Mesenchymal stem cell (in vitro differentiated cells and primary cell): ENCODE measurements at regions not wholly inside any gene's neighbourhood (a gene's known extent, or its start where the extent isn't known, plus 50 kb on each side); places are given as distances from the start of the nearest gene placed in this dataset.

Experiments
- DNase-seq: peaks from one replicate; pipeline ENCODE4 v3.0.0-alpha.2; 2013
- H2AFZ ChIP-seq: one replicate; pipeline ENCODE4 v1.6.1; 2013; ENCODE audit warnings: low read depth, mild to moderate bottlenecking, control low read depth, inconsistent platforms, low read length, moderate library complexity
- H2AK5ac ChIP-seq: 2 replicates; pipeline ENCODE4 v1.6.1; 2013; ENCODE audit warnings: low read length, moderate library complexity, mild to moderate bottlenecking, inconsistent platforms; ENCODE audit not compliant: severe bottlenecking
- H2BK120ac ChIP-seq: one replicate; pipeline ENCODE4 v1.6.1; 2013; ENCODE audit warnings: low read depth, mild to moderate bottlenecking, inconsistent platforms, low read length, moderate library complexity
- H2BK12ac ChIP-seq, 2 experiments: one replicate each; pipeline ENCODE4 v1.6.1; 2013; ENCODE audit warnings: inconsistent platforms in 2 of 2, low read length in 2 of 2, mild to moderate bottlenecking in 2 of 2, moderate library complexity in 2 of 2, control low read depth in 1 of 2
- H2BK15ac ChIP-seq: one replicate; pipeline ENCODE4 v1.6.1; 2013; ENCODE audit warnings: mild to moderate bottlenecking, low read depth, inconsistent platforms; ENCODE audit not compliant: poor library complexity, severe bottlenecking
- H2BK5ac ChIP-seq: 2 replicates; pipeline ENCODE4 v1.6.1; 2013; ENCODE audit warnings: low read depth, mild to moderate bottlenecking, low read length, control low read depth, inconsistent platforms; ENCODE audit not compliant: poor library complexity, severe bottlenecking
- H3K14ac ChIP-seq, 2 experiments: one replicate each; pipeline ENCODE4 v1.6.1; 2013; ENCODE audit warnings: inconsistent platforms in 2 of 2, low read length in 2 of 2, control low read depth in 1 of 2, mild to moderate bottlenecking in 1 of 2, moderate library complexity in 1 of 2
- H3K18ac ChIP-seq, 2 experiments: one replicate each; pipeline ENCODE4 v1.6.1; 2013; ENCODE audit warnings: inconsistent platforms in 2 of 2, low read length in 2 of 2, control low read depth in 1 of 2, low read depth in 1 of 2, mild to moderate bottlenecking in 1 of 2
- H3K23ac ChIP-seq, 2 experiments: one replicate each; pipeline ENCODE4 v1.6.1; 2013; ENCODE audit warnings: inconsistent platforms in 2 of 2, low read length in 2 of 2, mild to moderate bottlenecking in 2 of 2, moderate library complexity in 2 of 2, control low read depth in 1 of 2
- H3K27ac ChIP-seq: 2 replicates; pipeline ENCODE4 v1.5.1; 2013; ENCODE audit warnings: mild to moderate bottlenecking, moderate library complexity, low read length, control low read depth, inconsistent platforms; ENCODE audit not compliant: poor library complexity, severe bottlenecking
- H3K27me3 ChIP-seq, 2 experiments: 2 replicates each; pipeline versions ENCODE4 v1.6.1 to v1.7.0; 2013; ENCODE audit warnings: low read length in 2 of 2, mild to moderate bottlenecking in 2 of 2, moderate library complexity in 2 of 2, control low read depth in 1 of 2, inconsistent platforms in 1 of 2; ENCODE audit not compliant: control insufficient read depth in 1 of 2, insufficient read depth in 1 of 2
- H3K36me3 ChIP-seq, 2 experiments: 2 replicates each; pipeline versions ENCODE4 v1.6.1 to v1.7.0; 2013; ENCODE audit warnings: low read length in 2 of 2, control low read depth in 1 of 2, inconsistent platforms in 1 of 2, low read depth in 1 of 2, mild to moderate bottlenecking in 1 of 2; ENCODE audit not compliant: insufficient read depth in 2 of 2, control insufficient read depth in 1 of 2
- H3K4ac ChIP-seq, 2 experiments: one replicate each; pipeline ENCODE4 v1.6.1; 2013; ENCODE audit warnings: inconsistent platforms in 2 of 2, low read length in 2 of 2, mild to moderate bottlenecking in 2 of 2, moderate library complexity in 2 of 2, control low read depth in 1 of 2, low read depth in 1 of 2
- H3K4me1 ChIP-seq: 2 replicates; pipeline ENCODE4 v1.6.1; 2013; ENCODE audit warnings: low read depth, low read length, control low read depth; ENCODE audit not compliant: control insufficient read depth, insufficient read depth
- H3K4me2 ChIP-seq: 2 replicates; pipeline ENCODE4 v1.6.1; 2013; ENCODE audit warnings: low read length, mild to moderate bottlenecking, inconsistent platforms; ENCODE audit not compliant: poor library complexity, severe bottlenecking
- H3K4me3 ChIP-seq, 2 experiments: 2 replicates each; pipeline versions ENCODE4 v1.5.1 to v1.7.0; 2013; ENCODE audit warnings: low read length in 2 of 2, mild to moderate bottlenecking in 2 of 2, control low read depth in 1 of 2, low read depth in 1 of 2; ENCODE audit not compliant: insufficient read depth in 1 of 2
- H3K79me1 ChIP-seq: replicated peaks from 2 replicates; pipeline ENCODE4 v1.6.1; 2013; ENCODE audit warnings: mild to moderate bottlenecking, control low read depth, low read length, inconsistent platforms; ENCODE audit not compliant: poor library complexity, severe bottlenecking
- H3K9ac ChIP-seq: 2 replicates; pipeline ENCODE4 v1.7.0; 2013; ENCODE audit warnings: mild to moderate bottlenecking, low read length, moderate library complexity
- H3K9me3 ChIP-seq: 2 replicates; pipeline ENCODE4 v1.7.0; 2013; ENCODE audit warnings: mild to moderate bottlenecking, low read length; ENCODE audit not compliant: control insufficient read depth
- H4K8ac ChIP-seq: one replicate; pipeline ENCODE4 v1.6.1; 2013; ENCODE audit warnings: inconsistent platforms, mild to moderate bottlenecking, low read length, moderate library complexity
- H4K91ac ChIP-seq: one replicate; pipeline ENCODE4 v1.6.1; 2013; ENCODE audit warnings: mild to moderate bottlenecking, low read length, inconsistent platforms
- WGBS: methylation state at CpG from one replicate; pipeline ENCODE4 v1.1.7; 2013; ENCODE audit warnings: mixed read lengths; 5-methylcytosine and 5-hydroxymethylcytosine counted together

DNA sequence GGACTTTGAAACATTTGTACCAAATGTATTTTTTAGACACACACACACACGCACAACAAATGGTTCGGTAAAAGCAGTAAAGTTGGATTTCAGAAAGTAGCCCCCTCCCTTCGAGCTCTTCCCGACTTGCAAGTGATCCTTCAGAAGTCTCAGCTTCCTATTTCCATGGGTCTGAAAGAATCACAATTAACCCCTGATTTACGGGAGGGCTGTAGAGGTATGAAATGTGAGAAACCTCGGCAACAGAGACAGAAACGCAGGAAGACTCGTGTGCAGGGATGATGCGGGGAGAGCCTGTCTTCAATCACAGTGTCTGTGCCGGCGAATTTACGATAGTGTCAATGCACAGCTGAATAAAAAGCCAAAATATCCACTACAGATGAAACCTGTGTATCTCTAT lies 60.7 kb upstream of the VRK1 start:
- Histone ChIP-seq H2AK5ac (no peak overlapping the region), H3K14ac (no peak overlapping the region), H4K91ac (no peak overlapping the region), H4K8ac (no peak overlapping the region), H3K4me3 (no peak overlapping the region), H3K23ac (no peak overlapping the region), H3K27me3 (peaks cover 29 to 81% of the 10 kb centered on the region in 2 experiments), H2AFZ (no peak overlapping the region), H3K27ac (no peak overlapping the region), H3K4me1 (peaks cover 5% of the 10 kb centered on the region), H3K9ac (no peak overlapping the region), H3K36me3 (no peaks in the 10 kb centered on the region), H3K4me2 (no peak overlapping the region), H3K4ac (no peak overlapping the region), H3K79me1 (no peaks in the 10 kb centered on the region), H3K9me3 (no peaks in the 10 kb centered on the region), H2BK120ac (no peak overlapping the region), H2BK12ac (no peak overlapping the region), H3K18ac (no peak overlapping the region), H2BK15ac (no peak overlapping the region), H2BK5ac (no peak overlapping the region)
- DNase-seq = no peak
- WGBS = 87% methylated on average over 10 of the region's 12 CpGs

DNA sequence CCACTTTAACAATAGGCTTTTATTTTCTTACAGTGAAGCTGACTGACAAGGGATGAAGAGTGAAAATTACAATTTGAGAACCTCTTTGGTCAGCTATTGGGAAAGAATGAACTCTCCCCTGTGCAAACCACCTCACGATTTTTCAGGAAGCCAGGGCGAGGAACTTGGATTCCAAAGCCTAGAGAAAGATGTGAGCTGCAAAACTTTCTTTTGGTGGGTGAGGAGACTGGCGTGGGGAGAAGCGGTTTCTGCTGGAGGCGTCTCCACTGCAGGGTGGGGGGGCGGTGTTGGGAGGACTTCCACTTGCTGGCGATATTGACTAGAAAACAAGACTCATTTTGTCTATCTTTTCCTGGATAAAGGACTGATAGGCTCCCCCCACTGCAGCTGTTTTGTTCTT lies 59.3 kb upstream of the VRK1 start:
- Histone ChIP-seq H3K36me3 (no peaks in the 10 kb centered on the region), H3K4me3 (no peak overlapping the region)

DNA sequence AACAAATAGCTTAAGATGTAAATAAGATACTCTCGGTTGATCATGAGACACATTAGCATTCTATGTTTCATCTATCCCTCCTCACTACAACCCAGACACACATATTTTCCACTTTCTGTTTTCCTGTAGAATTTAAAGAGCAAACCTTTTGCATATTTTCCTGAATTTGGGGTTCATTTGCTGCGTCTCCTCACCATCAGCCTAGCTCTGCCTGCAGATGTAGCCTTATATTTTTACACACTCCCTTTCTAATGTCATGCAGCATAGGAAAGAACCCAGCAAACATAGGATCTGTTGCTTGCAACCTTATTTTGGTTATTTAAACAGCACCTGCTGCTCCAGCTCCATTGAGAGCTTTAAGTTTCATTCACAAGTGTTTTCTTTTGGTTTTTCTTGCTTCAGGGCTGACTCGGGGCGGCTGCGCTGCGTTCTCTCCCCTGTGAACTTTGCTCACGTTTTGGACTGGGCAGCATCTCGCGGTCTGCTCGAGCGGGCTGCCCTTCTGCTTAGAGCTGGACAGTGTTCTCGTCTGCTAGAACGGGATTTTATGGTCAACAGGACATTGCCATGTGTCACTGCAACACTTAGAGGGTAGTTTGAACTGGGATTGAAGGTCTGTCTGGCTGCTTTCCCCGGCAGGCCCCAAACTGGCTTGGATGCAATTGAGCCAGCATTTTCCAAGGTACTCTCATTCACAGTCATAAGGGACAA lies 57.8 kb upstream of the VRK1 start:
- Histone ChIP-seq H3K23ac (no peak overlapping the region), H2AK5ac (no peak overlapping the region), H3K9me3 (no peaks in the 10 kb centered on the region), H2AFZ (no peak overlapping the region), H3K27ac (no peak overlapping the region), H2BK12ac (no peak overlapping the region), H2BK15ac (no peak overlapping the region), H3K36me3 (no peaks in the 10 kb centered on the region), H3K9ac (no peak overlapping the region), H3K4me3 (no peak overlapping the region), H3K4ac (no peak overlapping the region), H3K27me3 (peaks cover 40 to 86% of the 10 kb centered on the region in 2 experiments), H4K8ac (no peak overlapping the region), H2BK120ac (no peak overlapping the region), H3K18ac (no peak overlapping the region), H2BK5ac (no peak overlapping the region), H3K4me1 (peaks cover 8% of the 10 kb centered on the region), H3K79me1 (no peaks in the 10 kb centered on the region), H3K14ac (no peak overlapping the region), H4K91ac (no peak overlapping the region), H3K4me2 (no peak overlapping the region)
- 69% methylated on average over 14 of the region's 14 CpGs for WGBS
- no peak for DNase-seq

More for the DNA sequence above, 59.3 kb upstream of the VRK1 start:
- Histone ChIP-seq H2BK5ac (no peak overlapping the region), H3K79me1 (no peaks in the 10 kb centered on the region), H4K8ac (no peak overlapping the region), H3K4ac (no peak overlapping the region), H3K4me2 (no peak overlapping the region), H2BK120ac (no peak overlapping the region), H3K23ac (no peak overlapping the region), H3K27me3 (peaks cover 39 to 84% of the 10 kb centered on the region in 2 experiments), H2AK5ac (no peak overlapping the region), H3K9me3 (no peaks in the 10 kb centered on the region), H2BK12ac (no peak overlapping the region), H2AFZ (no peak overlapping the region), H4K91ac (no peak overlapping the region), H3K9ac (no peak overlapping the region), H3K27ac (no peak overlapping the region), H3K18ac (no peak overlapping the region), H3K14ac (no peak overlapping the region), H2BK15ac (no peak overlapping the region), H3K4me1 (peaks cover 8% of the 10 kb centered on the region)
- WGBS = 72% methylated on average over 5 of the region's 7 CpGs
- DNase-seq = no peak

DNA sequence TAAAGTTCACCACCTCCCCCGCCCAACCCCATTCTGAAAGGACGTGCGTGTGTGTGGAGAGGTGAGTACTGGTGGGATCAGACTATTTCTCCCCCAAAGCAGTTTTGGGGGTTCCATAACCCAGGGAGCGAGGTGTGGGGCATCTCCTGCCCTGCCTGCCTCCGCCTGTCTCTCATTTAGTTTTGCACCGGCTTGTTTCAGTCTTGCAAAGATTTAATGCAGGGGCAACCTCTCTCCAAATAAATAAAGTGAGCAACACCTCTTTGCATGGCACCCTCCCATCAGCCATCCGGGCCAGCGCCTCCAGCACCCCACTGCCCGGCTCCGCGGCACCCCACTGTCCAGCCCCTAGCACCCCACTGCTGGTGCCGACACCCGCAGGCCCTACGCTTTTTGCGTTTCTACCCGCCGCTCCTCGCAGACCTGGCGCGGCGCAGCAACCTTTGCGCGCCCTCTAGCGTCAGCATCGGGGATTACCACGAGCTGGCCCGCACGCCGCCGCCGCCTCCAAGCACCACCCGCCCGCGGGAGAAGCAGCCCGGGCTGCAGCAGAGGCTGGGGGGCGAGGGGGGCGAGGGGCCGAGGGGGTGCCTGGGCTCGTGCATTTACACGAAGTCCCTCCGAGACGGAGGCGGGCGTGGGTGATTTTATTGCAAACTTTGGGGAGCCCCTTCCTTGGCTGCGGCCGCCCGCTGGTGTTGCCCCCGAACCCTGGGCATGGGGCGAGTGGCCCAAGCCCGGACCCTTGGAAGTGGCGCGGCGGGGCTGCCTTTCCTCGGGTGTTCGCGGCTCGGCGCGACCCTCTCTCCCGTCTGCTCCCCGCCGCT lies 55.8 kb upstream of the VRK1 start:
- H3K9me3 ChIP-seq = no peaks in the 10 kb centered on the region
- no peak overlapping the region for H2AK5ac ChIP-seq
- H4K8ac ChIP-seq = peak overlapping the region; percentile 37
- no peak overlapping the region for H2BK12ac ChIP-seq
- H3K9ac ChIP-seq = peak overlapping the region; percentile 52
- H3K14ac ChIP-seq = peak overlapping the region in 1 of 2 experiments; percentile 71
- no peaks in the 10 kb centered on the region for H3K79me1 ChIP-seq
- peak overlapping the region; percentile 100 for H3K4me2 ChIP-seq
- peak overlapping the region; percentile 83 for H2AFZ ChIP-seq
- no peak overlapping the region for H3K27ac ChIP-seq
- H2BK15ac ChIP-seq = no peak overlapping the region
- no peak overlapping the region for H2BK5ac ChIP-seq
- H3K4ac ChIP-seq = no peak overlapping the region
- peak overlapping the region; percentile 57 to 82 for H3K4me3 ChIP-seq
- whole genome bisulfite sequencing = 4% methylated on average over 56 of the region's 62 CpGs
- H3K18ac ChIP-seq = peak overlapping the region in 1 of 2 experiments; percentile 48
- H3K4me1 ChIP-seq = peaks cover 8% of the 10 kb centered on the region
- H3K23ac ChIP-seq = peak overlapping the region in 1 of 2 experiments; percentile 44
- H3K27me3 ChIP-seq = peaks cover 34 to 86% of the 10 kb centered on the region in 2 experiments
- no peak overlapping the region for H4K91ac ChIP-seq
- no peak overlapping the region for H2BK120ac ChIP-seq
- no peaks in the 10 kb centered on the region for H3K36me3 ChIP-seq
- peak; percentile 46 for DNase-seq
